Activated CD4-positive, alpha-beta T cell treated with anti-CD3 and anti-CD28 coated beads, Interleukin-10, Interleukin-2, amounts not matched to agents 100 ng/mL and 50 ng/mL, durations not matched to agents 16 hours and 8 hours (primary cell): ENCODE measurements at regions not wholly inside any gene's neighbourhood (a gene's known extent, or its start where the extent isn't known, plus 50 kb on each side); places are given as distances from the start of the nearest gene placed in this dataset.
"Not testable (repeated sequence)": the region's sequence is repeated elsewhere in the genome, so short reads cannot be mapped to it uniquely, and the experiment has no call there.

Source experiments
- DNase-seq: peaks from one replicate; pipeline ENCODE4 v3.0.0-alpha.2; 2020

DNA sequence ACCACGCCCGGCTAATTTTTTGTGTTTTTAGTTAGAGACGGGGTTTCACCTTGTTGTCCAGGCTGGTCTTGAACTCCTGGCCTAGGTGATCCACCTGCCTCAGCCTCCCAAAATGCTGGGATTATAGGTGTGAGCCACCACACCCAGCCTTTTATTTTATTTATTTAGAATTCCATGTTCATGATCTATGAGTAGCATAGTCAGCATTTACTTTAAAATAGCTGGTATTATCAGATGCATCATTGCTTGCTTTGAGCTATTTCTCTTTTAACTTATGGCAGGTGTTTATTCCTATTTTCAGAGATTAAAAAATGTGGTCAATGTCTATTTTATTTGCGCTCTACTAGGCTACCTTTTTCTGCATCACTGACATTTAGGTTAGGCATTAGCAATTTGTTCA lies 152.0 kb downstream of the UTRN start:
- DNase-seq: no peak

DNA sequence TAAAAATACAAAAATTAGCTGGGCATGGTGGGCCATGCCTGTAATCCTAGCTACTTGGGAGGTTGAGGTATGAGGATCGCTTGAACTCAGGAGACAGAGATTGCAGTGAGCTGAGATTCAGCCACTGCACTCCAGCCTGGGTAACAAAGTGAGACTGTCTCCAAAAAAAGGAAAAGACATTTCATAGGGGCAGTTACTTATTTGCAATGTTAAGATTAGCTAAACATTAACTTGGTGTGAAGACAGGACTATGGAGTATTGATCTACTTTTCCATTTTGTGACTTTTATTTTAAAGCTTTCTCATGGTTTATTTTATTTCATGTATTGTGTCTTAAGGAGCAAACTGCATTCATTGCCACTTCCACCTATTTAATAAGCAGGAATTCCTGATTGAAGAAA lies 153.0 kb downstream of the UTRN start:
- no peak for DNase-seq

DNA sequence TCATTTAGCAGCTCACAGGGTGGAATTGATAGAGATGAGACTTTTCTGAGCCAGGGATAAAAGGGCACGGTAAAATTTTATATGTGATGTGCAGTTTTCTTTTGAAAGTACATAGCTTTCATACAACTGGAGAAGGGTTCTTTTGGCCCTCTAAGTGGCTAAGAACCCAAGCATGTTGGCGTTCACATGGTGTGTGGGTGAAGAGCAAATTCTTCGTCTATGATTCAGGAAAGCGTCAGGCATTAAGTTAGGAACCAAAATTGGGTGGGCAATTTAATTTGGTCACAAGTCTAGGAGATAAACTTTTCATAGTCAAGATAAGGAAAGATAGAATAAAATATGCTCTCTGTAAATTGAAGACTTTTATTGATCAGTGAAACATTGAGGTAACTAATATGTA lies 153.9 kb downstream of the UTRN start:
- DNase-seq: no peak

DNA sequence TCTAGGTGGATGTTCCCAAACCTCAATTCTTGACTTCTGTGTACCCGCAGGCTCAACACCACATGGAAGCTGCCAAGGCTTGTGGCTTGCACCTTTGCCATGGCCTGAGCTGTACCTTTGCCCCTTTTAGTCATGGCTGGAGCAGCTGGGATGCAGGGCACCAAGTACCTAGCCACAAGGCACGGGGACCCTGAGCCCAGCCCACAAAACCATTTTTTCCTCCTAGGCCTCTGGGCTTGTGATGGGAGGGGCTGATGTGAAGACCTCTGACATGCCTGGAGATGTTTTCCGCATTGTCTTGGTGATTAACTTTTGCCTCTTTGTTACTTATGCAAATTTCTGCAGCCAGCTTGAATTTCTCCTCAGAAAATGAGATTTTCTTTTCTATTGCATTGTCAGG lies 156.7 kb downstream of the UTRN start:
- not testable (repeated sequence) for DNase-seq

DNA sequence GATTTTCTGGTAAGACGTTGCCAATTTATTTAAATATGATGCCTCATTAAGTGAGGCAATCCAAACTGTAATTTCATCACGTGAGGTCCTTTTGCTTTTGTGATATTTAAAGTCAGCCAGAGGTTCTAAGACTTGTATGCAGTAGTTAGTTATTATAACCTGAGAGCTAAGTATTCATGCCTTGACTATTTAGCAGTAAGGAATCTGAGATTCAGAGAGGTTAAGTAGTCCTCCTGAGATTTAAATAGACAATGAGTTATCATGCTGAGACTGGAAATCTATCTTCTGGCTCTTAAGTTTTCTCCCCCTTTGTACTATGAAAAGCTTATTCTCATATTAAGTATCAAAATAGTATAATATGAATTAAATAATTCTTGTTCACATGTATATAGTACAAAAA lies 158.0 kb downstream of the UTRN start:
- no peak for DNase-seq

DNA sequence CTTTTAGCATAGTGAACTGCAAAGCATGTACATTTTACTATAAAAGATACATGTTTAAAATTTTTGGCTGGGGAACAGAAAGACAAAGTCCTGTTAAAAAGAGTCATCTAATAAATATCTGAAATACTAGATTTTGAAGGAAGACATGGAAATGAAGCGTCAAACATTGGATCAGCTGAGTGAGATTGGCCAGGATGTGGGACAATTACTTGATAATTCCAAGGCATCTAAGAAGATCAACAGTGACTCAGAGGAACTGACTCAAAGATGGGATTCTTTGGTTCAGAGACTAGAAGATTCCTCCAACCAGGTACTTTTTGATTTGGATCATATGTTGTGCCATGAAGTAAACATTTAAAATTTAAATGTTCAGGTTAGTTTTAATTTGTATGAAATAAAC lies 162.3 kb downstream of the UTRN start:
- DNase-seq: no peak

DNA sequence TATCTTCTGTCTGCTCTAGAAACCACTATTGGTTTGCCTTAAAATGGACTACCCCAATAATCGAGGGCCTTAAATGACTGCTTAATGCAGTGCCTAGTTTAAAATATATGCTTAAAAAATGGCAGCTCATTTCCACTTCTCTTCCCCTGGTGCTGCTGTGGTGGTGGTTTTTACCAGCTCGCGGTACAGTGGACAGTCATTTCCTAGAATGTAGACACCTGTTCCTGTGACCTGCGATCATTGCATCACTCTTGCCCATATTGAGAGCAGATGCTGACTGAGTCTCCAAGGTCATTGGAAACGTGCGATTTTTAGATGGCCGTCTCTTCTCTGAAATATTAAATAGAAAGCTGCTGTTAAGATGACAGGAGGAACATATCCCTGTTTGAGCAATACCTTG lies 164.1 kb downstream of the UTRN start:
- peak; percentile 10 for DNase-seq

DNA sequence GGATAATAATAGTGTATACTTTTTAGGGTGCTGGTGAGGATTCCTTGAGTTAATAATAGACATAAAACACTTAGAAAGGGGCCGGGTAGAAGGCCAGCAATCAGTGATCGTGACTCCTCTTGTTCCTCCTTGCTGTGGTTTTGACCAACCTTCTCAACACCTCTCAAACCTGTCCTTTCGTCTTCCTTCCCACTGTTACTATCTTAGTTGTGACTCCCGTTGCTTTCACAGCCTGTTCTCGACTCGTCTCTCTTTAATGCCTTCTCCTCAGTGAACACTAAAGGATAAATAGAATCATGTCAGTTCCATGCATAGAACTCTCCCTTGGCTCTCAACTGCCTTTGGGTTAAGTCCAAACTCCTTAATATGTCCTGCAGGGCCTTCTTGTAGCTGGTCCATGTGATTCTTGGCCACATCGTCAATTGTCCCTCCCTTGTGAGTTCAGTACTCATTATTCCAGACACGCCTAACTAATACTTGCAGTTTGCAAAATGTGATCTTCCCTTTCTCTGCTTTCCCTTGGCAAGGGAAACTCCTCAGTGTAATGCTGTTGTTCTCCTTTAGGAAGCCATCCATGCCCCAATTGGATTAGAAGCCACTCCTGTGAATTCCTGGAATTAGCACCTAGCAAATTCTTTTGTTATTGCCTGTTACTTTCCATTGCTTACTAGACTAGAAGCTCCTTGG lies 164.9 kb downstream of the UTRN start:
- DNase-seq: no peak

DNA sequence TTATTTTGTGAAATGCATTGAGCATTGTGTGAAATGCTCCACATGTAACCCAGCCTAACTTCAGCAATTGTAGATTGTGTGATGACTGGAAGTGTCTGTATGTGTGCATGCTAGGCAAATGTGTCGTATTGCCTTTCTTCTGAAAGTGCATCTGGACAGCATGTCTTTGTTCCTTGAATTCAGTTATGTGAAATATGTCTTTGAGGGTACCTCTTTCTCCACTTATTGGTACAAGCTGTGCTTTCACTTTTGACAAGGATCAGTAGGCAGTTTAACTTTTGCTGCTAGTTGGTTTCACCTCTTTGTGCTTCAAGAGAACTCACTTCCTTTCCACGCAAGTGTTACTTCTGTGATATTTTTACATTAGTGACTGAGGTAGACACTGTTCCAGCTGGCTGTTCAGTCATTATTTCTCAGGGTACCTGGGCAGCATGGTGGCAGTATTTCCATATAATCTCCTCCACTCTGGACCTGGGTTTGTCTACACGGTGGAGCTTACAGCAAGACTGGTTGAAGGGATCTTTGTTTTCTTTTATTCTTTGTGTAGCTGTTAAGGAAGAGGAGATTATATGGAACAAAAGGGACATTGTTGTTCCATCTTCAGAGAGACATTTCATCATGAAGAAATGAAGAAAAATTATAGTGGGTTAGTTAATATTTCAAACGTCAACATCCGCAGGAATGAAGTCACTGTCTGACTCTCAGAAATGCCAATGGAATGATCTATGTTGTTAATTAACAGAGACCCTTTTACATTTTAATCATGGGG lies 175.4 kb downstream of the UTRN start:
- peak; percentile 72 for DNase-seq

DNA sequence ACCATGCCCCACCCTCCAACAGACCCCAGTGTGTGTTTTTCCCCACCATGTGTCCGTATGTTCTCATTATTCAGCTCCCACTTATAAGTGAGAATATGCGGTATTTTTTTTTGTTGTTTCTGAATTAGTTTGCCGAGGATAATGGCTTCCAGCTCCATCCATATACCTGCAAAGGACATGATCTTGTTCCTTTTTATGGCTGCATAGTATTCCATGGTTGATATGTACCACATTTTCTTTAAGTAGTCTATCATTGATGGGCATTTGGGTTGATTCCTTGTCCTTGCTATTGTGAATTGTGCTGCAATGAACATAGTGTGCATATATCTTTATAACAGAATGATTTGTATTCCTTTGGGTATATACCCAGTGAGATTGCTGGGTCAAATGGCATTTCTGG lies 176.9 kb downstream of the UTRN start:
- no peak for DNase-seq

DNA sequence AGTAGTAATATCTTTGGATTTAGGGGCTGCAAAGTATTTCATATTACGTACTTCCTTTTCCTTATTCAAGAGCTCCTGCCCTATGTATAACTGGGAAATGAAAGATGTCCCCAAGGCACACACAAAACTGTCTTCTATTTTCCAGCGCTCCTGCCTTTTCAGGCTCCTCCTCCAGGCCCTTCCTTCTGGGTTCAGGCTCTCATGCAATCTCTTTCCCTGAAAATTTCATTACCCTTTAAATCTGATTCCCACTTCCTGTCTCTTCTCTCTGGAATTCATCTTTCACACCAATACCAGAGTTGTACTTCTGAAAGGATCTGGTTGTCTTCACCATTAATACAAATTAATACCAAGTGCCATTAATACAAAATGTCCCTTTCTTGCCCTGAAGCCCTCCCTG lies 181.6 kb downstream of the UTRN start:
- no peak for DNase-seq

DNA sequence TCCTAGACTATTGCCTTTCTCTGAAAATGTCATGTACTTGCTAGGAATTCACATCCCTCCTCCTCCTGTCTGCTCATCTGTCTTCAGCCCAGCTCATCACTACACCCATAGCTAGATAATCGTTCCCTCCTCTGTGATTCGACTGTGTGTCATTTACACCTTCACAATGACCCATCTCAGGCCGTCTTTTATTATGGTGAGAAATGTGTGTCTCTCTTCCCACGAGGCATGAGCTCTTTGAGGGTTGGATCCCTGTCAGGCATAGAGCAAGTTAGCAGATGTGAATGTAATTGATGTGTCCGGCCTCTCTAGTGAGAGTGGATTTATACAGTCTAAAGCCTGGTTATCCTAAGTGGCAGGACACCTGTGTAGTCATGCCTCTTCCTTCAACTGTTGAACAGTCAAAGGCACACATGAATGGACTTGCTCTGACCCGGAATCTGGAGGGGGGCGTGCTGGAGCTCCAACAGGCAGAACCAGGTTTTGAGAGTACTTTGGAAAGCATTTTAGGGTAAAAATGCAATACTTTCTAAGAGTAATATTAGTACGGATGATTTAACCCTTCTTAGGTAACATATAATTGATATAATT lies 182.1 kb downstream of the UTRN start:
- DNase-seq: no peak

DNA sequence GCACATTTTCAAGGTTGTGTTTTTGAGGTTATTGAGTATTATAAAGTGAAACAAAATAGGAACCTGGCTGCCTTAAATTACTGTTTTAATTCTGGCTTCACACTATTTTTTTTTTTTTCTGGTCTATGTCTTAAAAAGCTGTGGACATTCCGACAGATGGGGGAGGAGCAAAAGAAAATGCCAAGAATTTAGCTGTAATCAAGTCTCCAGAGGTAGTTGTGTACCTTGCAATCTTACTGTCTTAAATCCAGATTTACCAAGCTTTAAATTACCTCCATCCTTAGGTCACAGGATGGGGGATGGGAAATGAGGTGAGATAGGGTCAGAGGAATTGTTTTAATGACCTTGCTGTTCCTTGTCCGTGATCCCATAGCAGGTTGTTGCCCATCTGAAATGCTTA lies 182.8 kb downstream of the UTRN start:
- DNase-seq: no peak

DNA sequence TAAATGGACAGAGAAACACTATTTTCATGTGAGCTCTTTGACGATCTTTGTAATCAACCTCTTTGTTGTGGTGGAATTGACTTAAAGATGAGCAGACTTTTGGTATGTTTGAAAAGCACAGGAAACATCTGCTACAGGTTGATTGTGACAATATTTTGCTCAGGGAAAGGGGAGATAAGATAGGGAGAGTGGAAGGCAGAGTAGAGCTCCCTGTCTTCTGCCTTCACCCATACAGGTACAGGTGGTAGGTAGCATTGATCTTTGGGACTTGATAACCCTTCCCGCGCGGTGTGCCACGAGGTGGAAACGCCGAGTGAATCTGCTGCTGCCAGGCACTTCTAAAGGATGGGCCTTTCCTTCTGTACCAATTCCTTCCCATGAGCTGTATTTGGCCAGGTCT lies 183.6 kb downstream of the UTRN start:
- peak; percentile 37 for DNase-seq

DNA sequence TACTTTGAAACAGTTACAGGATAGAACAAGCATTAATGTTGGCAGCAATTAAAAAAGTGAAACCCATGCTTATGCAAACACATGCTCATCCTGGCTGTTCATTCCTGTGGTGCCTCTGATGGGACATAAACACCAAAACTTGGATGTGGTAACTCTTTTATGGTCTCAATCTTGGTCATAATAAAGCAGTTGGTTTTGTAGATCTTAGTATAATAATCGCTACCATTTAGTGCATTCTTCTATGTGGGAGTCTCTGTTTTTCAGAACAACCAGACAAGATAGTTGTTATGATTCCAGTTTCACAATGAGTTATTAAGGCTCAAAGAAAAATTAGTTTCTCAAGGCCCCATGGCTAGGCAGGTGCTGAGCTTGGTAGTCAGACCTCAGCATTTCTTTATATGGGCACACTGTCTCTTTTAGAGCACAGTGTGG lies 184.0 kb downstream of the UTRN start:
- peak; percentile 74 for DNase-seq

DNA sequence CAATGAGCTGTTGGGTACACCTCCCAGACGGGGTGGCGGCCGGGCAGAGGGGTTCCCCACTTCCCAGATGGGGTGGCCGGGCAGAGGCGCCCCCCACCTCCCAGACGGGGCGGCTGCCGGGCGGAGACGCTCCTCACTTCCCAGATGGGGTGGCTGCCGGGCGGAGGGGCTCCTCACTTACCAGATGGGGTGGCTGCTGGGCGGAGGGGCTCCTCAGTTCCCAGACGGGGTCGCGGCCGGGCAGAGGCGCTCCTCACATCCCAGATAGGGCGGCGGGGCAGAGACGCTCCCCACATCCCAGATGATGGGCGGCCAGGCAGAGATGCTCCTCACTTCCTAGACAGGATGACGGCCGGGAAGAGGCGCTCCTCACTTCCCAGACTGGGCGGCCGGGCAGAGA lies 185.1 kb downstream of the UTRN start:
- not testable (repeated sequence) for DNase-seq

DNA sequence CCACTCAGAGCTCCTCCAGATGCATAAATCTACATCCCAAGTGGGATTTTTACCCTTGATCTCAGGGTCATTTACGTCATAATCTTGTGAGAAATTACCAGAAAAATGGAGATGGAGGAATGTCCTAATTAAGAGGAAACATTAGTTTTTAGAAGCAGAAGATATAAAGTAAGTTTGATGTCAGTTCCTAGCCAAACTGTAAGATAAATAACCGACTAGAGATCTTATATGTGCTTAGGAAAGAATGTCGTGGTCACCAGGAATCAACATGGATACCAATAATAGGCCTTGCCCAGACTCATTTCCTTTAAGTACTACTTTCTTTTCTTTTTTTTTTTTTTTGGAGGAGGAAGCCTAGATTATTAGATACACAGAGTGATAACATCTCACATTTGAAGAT lies 186.9 kb downstream of the UTRN start:
- DNase-seq: no peak

DNA sequence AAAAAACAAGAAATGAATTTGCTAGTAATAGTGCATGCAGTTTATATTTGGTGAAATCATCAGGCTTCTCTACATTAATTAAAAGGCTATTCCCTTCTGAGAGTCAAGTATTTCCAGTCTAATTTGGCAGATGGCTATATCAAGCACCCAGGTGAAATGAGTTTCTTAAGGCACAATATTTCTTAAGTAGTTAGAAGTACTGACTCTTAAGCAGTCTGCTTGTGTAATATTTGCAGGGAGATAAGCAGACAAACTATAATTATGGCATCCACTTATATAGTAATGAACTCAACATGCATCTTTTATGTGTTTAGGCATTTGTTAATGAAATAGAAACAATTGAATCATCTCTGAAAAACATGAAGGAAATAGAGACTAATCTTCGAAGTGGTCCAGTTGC lies 189.2 kb downstream of the UTRN start:
- no peak for DNase-seq

DNA sequence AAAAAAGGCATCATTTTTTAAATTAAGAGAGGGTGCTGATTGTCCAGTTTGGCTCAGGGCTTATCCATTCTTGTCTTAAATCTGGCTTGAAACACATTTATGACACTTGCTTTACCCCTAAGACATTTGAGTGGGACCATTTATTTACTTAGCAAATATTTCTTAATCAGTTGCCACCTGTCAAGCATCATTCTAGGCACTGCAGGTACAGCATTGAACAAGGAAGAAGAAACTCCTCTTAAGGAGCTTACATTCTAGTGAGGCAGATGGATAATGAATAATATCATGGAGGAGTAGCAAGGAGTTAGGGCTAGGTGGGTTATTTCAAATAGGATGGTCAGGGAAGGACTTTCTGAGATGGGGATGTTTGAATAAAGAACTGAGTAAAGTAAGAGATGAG lies 189.8 kb downstream of the UTRN start:
- DNase-seq: no peak

DNA sequence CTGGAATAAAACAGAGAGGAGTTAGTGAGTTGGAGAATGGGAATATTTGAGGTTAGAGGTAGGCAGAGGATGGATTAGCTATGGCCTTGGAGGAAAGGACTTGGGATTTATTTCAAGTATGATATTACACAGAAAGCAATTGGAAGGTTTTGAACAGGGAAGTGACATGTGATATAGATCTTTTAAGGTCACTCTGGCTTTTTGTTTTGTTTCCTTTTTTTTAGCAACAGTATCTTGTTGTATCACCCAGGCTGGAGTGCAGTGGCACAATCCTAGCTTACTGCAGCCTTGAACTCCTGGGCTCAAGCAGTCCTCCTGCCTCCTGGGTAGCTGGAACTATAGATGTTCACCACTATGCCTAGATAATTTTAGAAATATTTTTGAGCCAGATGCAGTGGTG lies 190.3 kb downstream of the UTRN start:
- no peak for DNase-seq

DNA sequence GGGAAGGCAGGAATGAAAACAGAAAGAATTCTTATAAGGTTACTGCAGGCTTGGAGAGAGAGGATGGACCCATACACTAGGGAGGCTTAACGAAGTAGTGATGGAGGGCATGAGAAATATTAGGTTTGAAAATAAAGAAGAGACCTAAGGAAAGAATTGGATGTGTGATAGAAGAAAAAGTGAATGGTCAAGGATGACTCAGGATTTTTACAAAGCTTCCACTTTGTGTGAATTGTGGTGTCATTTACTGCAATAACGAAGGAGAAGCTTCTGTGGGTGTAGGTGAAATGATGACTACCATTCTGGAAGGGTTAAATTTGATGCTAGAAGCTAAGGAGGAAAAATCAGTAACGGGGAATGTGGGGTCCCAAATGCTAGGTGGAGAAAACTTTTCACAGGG lies 191.2 kb downstream of the UTRN start:
- DNase-seq: no peak

DNA sequence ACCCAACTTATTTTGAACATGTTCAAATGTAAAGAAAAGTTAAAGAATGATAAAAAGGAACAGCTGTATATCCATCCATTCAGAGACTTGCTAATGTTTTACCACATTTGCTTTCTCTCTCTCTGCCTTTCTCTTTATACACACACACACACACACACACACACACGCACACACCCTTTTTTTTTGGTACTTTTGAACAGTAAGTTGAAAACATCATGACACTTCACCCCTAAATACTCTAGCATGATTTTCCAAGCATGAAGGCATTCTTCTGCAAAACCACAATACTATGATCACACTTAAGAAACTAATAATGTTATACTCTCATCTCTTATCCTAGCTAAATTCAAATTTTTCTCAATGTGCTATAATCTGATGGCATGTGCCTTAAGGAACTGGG lies 192.3 kb downstream of the UTRN start:
- no peak for DNase-seq

DNA sequence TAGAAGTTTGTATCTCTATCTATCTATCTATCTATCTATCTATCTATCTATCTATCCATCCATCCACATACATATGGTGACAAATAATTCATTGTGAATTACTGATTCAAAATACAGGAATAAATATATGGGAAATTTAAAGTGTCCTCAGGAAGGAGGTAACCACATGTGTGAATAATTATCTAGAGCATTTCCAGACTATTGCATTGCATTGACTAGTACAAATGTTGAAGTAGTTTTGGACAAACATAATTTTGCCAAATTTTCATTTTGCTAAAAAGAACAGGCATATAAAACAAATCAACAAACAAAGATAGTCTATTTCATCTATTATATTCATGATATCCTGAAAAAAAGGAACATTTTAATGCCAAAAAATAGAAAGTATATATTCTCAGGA lies 192.7 kb downstream of the UTRN start:
- no peak for DNase-seq

DNA sequence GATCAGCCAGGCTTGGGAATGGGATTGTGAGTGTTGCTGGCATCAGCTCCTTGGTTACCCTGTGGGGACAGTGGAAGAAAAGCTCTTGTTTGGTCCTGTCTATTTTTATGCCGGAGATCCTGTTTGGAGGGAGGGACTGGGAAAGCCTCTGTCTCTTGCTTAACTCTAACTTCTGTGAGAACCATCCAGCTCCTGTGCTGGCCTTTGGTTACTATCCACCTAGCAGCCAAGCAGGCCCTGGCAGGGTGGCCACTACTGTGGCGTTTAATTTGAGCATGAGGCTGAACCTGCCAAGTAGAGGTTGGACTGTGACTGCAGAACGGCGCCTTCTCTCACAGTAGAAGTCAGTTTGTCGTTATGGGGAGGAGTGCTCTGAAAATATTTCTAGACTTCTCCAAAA lies 193.3 kb downstream of the UTRN start:
- no peak for DNase-seq

DNA sequence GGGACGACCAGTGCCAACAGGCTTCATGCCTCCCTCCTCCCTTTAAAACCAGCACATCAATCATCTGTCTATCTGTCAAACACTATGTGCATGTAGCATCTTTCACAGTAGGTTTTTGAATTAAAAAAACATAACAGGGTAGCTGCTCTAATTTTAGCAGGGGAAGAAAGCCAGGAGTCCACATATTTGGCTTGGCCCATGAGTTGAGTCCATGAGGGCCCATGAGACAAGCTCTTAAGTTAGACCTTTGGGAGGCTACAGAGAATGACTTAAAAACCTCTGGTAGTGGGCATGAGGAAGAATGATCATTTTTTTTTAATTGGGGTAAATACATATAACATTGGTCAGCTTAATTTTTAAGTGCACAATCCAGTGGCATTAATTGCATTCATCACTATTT lies 194.9 kb downstream of the UTRN start:
- DNase-seq: no peak
